ENCODE measurements at regions not wholly inside any gene's neighbourhood (a gene's known extent, or its start where the extent isn't known, plus 50 kb on each side); places are given as distances from the start of the nearest gene placed in this dataset.

- peak overlapping the region; percentile 29 for H3K27ac ChIP-seq
- TF ChIP-seq ZFX (IDR thresholded peaks at IDR 0.05; ENCODE audit: borderline replicate concordance) (no peak), CTCF (IDR thresholded peaks at IDR 0.05) (no peak)
These were observed 330.1 kb upstream of the GIMD1 start for GRCh38 chr4:106698621-106699195.

GRCh38 chr4:106695501-106696262, 327.1 kb upstream of the GIMD1 start:
- no peak for TF ChIP-seq ZFX (IDR thresholded peaks at IDR 0.05; ENCODE audit: borderline replicate concordance)
- TF ChIP-seq CTCF (IDR thresholded peaks at IDR 0.05) = no peak
- H3K27ac ChIP-seq = no peak overlapping the region

GRCh38 chr4:106694232-106694631, 325.7 kb upstream of the GIMD1 start:
- TF ChIP-seq ZFX (IDR thresholded peaks at IDR 0.05; ENCODE audit: borderline replicate concordance) (no peak), CTCF (IDR thresholded peaks at IDR 0.05) (no peak)
- no peak overlapping the region for H3K27ac ChIP-seq

GRCh38 chr4:106691749-106692148, 323.2 kb upstream of the GIMD1 start:
- H3K27ac ChIP-seq = no peak overlapping the region
- TF ChIP-seq ZFX (IDR thresholded peaks at IDR 0.05; ENCODE audit: borderline replicate concordance) (no peak), CTCF (IDR thresholded peaks at IDR 0.05) (peak; percentile 35)

- no peak overlapping the region for H3K27ac ChIP-seq
- no peak for TF ChIP-seq ZFX (IDR thresholded peaks at IDR 0.05; ENCODE audit: borderline replicate concordance)
- no peak for TF ChIP-seq CTCF (IDR thresholded peaks at IDR 0.05)
These were observed 321.9 kb upstream of the GIMD1 start for GRCh38 chr4:106690487-106690886.

GRCh38 chr4:106687026-106687425, 318.4 kb upstream of the GIMD1 start:
- TF ChIP-seq ZFX (IDR thresholded peaks at IDR 0.05; ENCODE audit: borderline replicate concordance) = no peak
- no peak for TF ChIP-seq CTCF (IDR thresholded peaks at IDR 0.05)
- no peak overlapping the region for H3K27ac ChIP-seq

GRCh38 chr4:106681381-106681921, 312.9 kb upstream of the GIMD1 start:
- no peak overlapping the region for H3K27ac ChIP-seq
- TF ChIP-seq CTCF (IDR thresholded peaks at IDR 0.05) (no peak), ZFX (IDR thresholded peaks at IDR 0.05; ENCODE audit: borderline replicate concordance) (no peak)
